Gastrocnemius medialis (tissue), 4 donors: ENCODE measurements at regions not wholly inside any gene's neighbourhood (a gene's known extent, or its start where the extent isn't known, plus 50 kb on each side); places are given as distances from the start of the nearest gene placed in this dataset.

ENCODE experiments used
- CTCF ChIP-seq, 5 experiments: fragments of 450-650 bp in 3 of 5; fragments of 200-600 bp in 2 of 5; sonication (generic) in 2 of 5; IDR thresholded peaks in 4 of 5; conservative IDR thresholded peaks in 1 of 5; 1 replicate in 4 of 5; 2 replicates in 1 of 5; pipeline ENCODE4 v1.5.1; 2016 to 2019; ENCODE audit warnings: antibody characterized with exemption in 5 of 5, mild to moderate bottlenecking in 3 of 5, moderate library complexity in 3 of 5
- POLR2A ChIP-seq, 2 donors: fragments of 450-650 bp; IDR thresholded peaks; one replicate each; pipeline ENCODE4 v1.6.1; 2017; ENCODE audit warnings: antibody characterized with exemption in 2 of 2, mild to moderate bottlenecking in 2 of 2, moderate library complexity in 2 of 2

GRCh38 chr20:11027224-11027623 lies 353.4 kb upstream of the JAG1 start:
- no peak for TF ChIP-seq CTCF (IDR thresholded peaks at IDR 0.05 in 4 of 5, conservative IDR thresholded peaks at IDR 0.05 in 1 of 5)
- TF ChIP-seq POLR2A (IDR thresholded peaks at IDR 0.05) = no peak
